Stimulated activated CD4-positive, alpha-beta T cell treated with anti-CD3 and anti-CD28 coated beads, TNF-alpha, amount 100 ng/mL, for 48 hours (primary cell): ENCODE measurements at regions not wholly inside any gene's neighbourhood (a gene's known extent, or its start where the extent isn't known, plus 50 kb on each side); places are given as distances from the start of the nearest gene placed in this dataset.
A peak's percentile ranks its signal among the peaks of the same experiment; 100 is the strongest.

Source experiments
- DNase-seq, 3 donors: peaks; one replicate each; pipeline ENCODE4 v3.0.0-alpha.2; 2020; ENCODE audit warnings: low read depth in 3 of 3

GRCh38 chr3:43207628-43208085 is 78.7 kb upstream of the SNRK start:
- DNase-seq: no peak

GRCh38 chr3:43206632-43207031 is 79.7 kb upstream of the SNRK start:
- no peak for DNase-seq

GRCh38 chr3:43206105-43206504 is 80.2 kb upstream of the SNRK start:
- DNase-seq: no peak

- no peak for DNase-seq
Observed at GRCh38 chr3:43203022-43203421, 83.3 kb upstream of the SNRK start.

- no peak for DNase-seq
Observed at GRCh38 chr3:43201581-43201980, 84.8 kb upstream of the SNRK start.

GRCh38 chr3:43199645-43200306 is 86.6 kb upstream of the SNRK start:
- no peak for DNase-seq

- DNase-seq: no peak
Observed at GRCh38 chr3:43198791-43199644, 87.3 kb upstream of the SNRK start.

- no peak for DNase-seq
Observed at GRCh38 chr3:43198301-43198700, 88.0 kb upstream of the SNRK start.

GRCh38 chr3:43197181-43197580 is 89.2 kb upstream of the SNRK start:
- DNase-seq: no peak

GRCh38 chr3:43196721-43197120 is 89.6 kb upstream of the SNRK start:
- no peak for DNase-seq

GRCh38 chr3:43195115-43195498 is 89.2 kb upstream of the POMGNT2 start:
- DNase-seq: no peak

GRCh38 chr3:43194490-43195114 is 88.7 kb upstream of the POMGNT2 start:
- DNase-seq: no peak

GRCh38 chr3:43194069-43194468 is 88.2 kb upstream of the POMGNT2 start:
- no peak for DNase-seq

- no peak for DNase-seq
Observed at GRCh38 chr3:43192028-43192427, 86.1 kb upstream of the POMGNT2 start.

GRCh38 chr3:43191116-43191515 is 85.2 kb upstream of the POMGNT2 start:
- no peak for DNase-seq

GRCh38 chr3:43190670-43191069 is 84.8 kb upstream of the POMGNT2 start:
- no peak for DNase-seq

GRCh38 chr3:43187836-43188479 is 82.1 kb upstream of the POMGNT2 start:
- DNase-seq: no peak

- DNase-seq: no peak
Observed at GRCh38 chr3:43185983-43186314, 80.1 kb upstream of the POMGNT2 start.

- DNase-seq: no peak
Observed at GRCh38 chr3:43185274-43185982, 79.5 kb upstream of the POMGNT2 start.

- DNase-seq: no peak
Observed at GRCh38 chr3:43183456-43183855, 77.6 kb upstream of the POMGNT2 start.

- peak in 2 of 3 donors; percentile 25 to 45 for DNase-seq
Observed at GRCh38 chr3:43181202-43181821, 75.4 kb upstream of the POMGNT2 start.
